Ectodermal cell (in vitro differentiated cells): ENCODE measurements at regions not wholly inside any gene's neighbourhood (a gene's known extent, or its start where the extent isn't known, plus 50 kb on each side); places are given as distances from the start of the nearest gene placed in this dataset.

Source experiments
- H3K27ac ChIP-seq: 2 replicates; pipeline ENCODE4 v1.7.0; 2013; ENCODE audit warnings: mild to moderate bottlenecking, low read depth, low read length; ENCODE audit not compliant: insufficient read depth, poor library complexity, severe bottlenecking
- H3K27me3 ChIP-seq: 2 replicates; pipeline ENCODE4 v1.7.0; 2013; ENCODE audit warnings: mild to moderate bottlenecking, low read length; ENCODE audit not compliant: insufficient read depth, control insufficient read depth, poor library complexity, severe bottlenecking
- H3K36me3 ChIP-seq: one replicate; pipeline ENCODE4 v1.7.0; 2013; ENCODE audit warnings: low read length; ENCODE audit not compliant: control insufficient read depth, insufficient read depth
- H3K4me1 ChIP-seq: one replicate; pipeline ENCODE4 v1.7.0; 2013; ENCODE audit warnings: low read length; ENCODE audit not compliant: control insufficient read depth, insufficient read depth
- H3K4me3 ChIP-seq: 2 replicates; pipeline ENCODE4 v1.7.0; 2013; ENCODE audit warnings: low read depth, low read length, control low read depth; ENCODE audit not compliant: insufficient read depth
- H3K9me3 ChIP-seq: 2 replicates; pipeline ENCODE4 v1.7.0; 2013; ENCODE audit warnings: mild to moderate bottlenecking, low read length, moderate library complexity; ENCODE audit not compliant: control insufficient read depth
- WGBS, 2 experiments: methylation state at CpG; one replicate each; pipeline ENCODE4 v1.1.7; 2013; ENCODE audit warnings: missing lambda C conversion rate in 2 of 2; 5-methylcytosine and 5-hydroxymethylcytosine counted together

- Histone ChIP-seq H3K27me3 (no peaks in the 10 kb centered on the region), H3K9me3 (no peaks in the 10 kb centered on the region), H3K4me3 (no peak overlapping the region), H3K36me3 (no peaks in the 10 kb centered on the region), H3K27ac (no peak overlapping the region), H3K4me1 (no peaks in the 10 kb centered on the region)
- 90 to 91% methylated on average over 1 of the region's 1 CpG for WGBS, 2 experiments
Observed at GRCh38 chr6:94215552-94215951, 796.2 kb upstream of the EPHA7 start.

- Histone ChIP-seq H3K27me3 (no peaks in the 10 kb centered on the region), H3K4me1 (peaks cover 3% of the 10 kb centered on the region), H3K9me3 (no peaks in the 10 kb centered on the region), H3K36me3 (no peaks in the 10 kb centered on the region), H3K27ac (peak overlapping the region; percentile 2), H3K4me3 (no peak overlapping the region)
- 79 to 83% methylated on average over 2 of the region's 2 CpGs for WGBS, 2 experiments
Observed at GRCh38 chr6:94213226-94213625, 793.9 kb upstream of the EPHA7 start.

- no peaks in the 10 kb centered on the region for H3K9me3 ChIP-seq
- 94 to 99% methylated on average over 5 of the region's 5 CpGs for WGBS, 2 experiments
- H3K36me3 ChIP-seq = no peaks in the 10 kb centered on the region
- H3K4me1 ChIP-seq = no peaks in the 10 kb centered on the region
- no peak overlapping the region for H3K27ac ChIP-seq
- H3K4me3 ChIP-seq = no peak overlapping the region
- no peaks in the 10 kb centered on the region for H3K27me3 ChIP-seq
Observed at GRCh38 chr6:94196891-94197290, 777.5 kb upstream of the EPHA7 start.

GRCh38 chr6:94190030-94190429, 770.7 kb upstream of the EPHA7 start:
- 100% methylated on average over 2 of the region's 2 CpGs for WGBS, 2 experiments
- Histone ChIP-seq H3K27ac (no peak overlapping the region), H3K36me3 (no peaks in the 10 kb centered on the region), H3K27me3 (no peaks in the 10 kb centered on the region), H3K9me3 (no peaks in the 10 kb centered on the region), H3K4me3 (no peak overlapping the region), H3K4me1 (no peaks in the 10 kb centered on the region)

GRCh38 chr6:94184666-94185464, 765.5 kb upstream of the EPHA7 start:
- no peaks in the 10 kb centered on the region for H3K4me1 ChIP-seq
- WGBS, 2 experiments = 93% methylated on average over 2 of the region's 2 CpGs
- H3K27ac ChIP-seq = no peak overlapping the region
- no peaks in the 10 kb centered on the region for H3K9me3 ChIP-seq
- H3K27me3 ChIP-seq = no peaks in the 10 kb centered on the region
- no peaks in the 10 kb centered on the region for H3K36me3 ChIP-seq
- H3K4me3 ChIP-seq = no peak overlapping the region

GRCh38 chr6:94177429-94177828, 758.1 kb upstream of the EPHA7 start:
- Histone ChIP-seq H3K36me3 (no peaks in the 10 kb centered on the region), H3K27me3 (no peaks in the 10 kb centered on the region), H3K27ac (peak overlapping the region; percentile 64), H3K9me3 (no peaks in the 10 kb centered on the region), H3K4me1 (peaks cover 7% of the 10 kb centered on the region), H3K4me3 (no peak overlapping the region)
- WGBS, 2 experiments = 37 to 42% methylated on average over 2 of the region's 2 CpGs

- Histone ChIP-seq H3K4me1 (peaks cover 7% of the 10 kb centered on the region), H3K27ac (no peak overlapping the region), H3K27me3 (no peaks in the 10 kb centered on the region), H3K36me3 (no peaks in the 10 kb centered on the region), H3K4me3 (no peak overlapping the region), H3K9me3 (no peaks in the 10 kb centered on the region)
- WGBS, 2 experiments = 95 to 100% methylated on average over 2 of the region's 2 CpGs
Observed at GRCh38 chr6:94175465-94175864, 756.1 kb upstream of the EPHA7 start.

GRCh38 chr6:94163877-94164276, 744.5 kb upstream of the EPHA7 start:
- no peaks in the 10 kb centered on the region for H3K36me3 ChIP-seq
- no peak overlapping the region for H3K27ac ChIP-seq
- no peaks in the 10 kb centered on the region for H3K4me1 ChIP-seq
- H3K27me3 ChIP-seq = no peaks in the 10 kb centered on the region
- H3K9me3 ChIP-seq = no peaks in the 10 kb centered on the region
- WGBS, 2 experiments = 100% methylated on average over 1 of the region's 1 CpG; no CpG with 5 or more reads in 1 of the 2 experiments
- H3K4me3 ChIP-seq = no peak overlapping the region

GRCh38 chr6:94150886-94151285, 731.5 kb upstream of the EPHA7 start:
- Histone ChIP-seq H3K27me3 (no peaks in the 10 kb centered on the region), H3K36me3 (no peaks in the 10 kb centered on the region), H3K4me1 (no peaks in the 10 kb centered on the region), H3K9me3 (no peaks in the 10 kb centered on the region), H3K27ac (no peak overlapping the region), H3K4me3 (no peak overlapping the region)
- WGBS, 2 experiments = 88 to 97% methylated on average over 2 of the region's 2 CpGs

GRCh38 chr6:94144807-94145206, 725.4 kb upstream of the EPHA7 start:
- Histone ChIP-seq H3K9me3 (peaks cover 2% of the 10 kb centered on the region), H3K27ac (no peak overlapping the region), H3K4me1 (no peaks in the 10 kb centered on the region), H3K27me3 (no peaks in the 10 kb centered on the region), H3K4me3 (no peak overlapping the region), H3K36me3 (no peaks in the 10 kb centered on the region)
